Skeletal muscle tissue (tissue), 3 donors: ENCODE measurements at regions not wholly inside any gene's neighbourhood (a gene's known extent, or its start where the extent isn't known, plus 50 kb on each side); places are given as distances from the start of the nearest gene placed in this dataset.

ENCODE experiments used
- H3K27ac ChIP-seq: one replicate; pipeline ENCODE4 v1.7.0; 2013; ENCODE audit warnings: mild to moderate bottlenecking, low read depth, low read length, inconsistent platforms
- H3K27me3 ChIP-seq, 3 donors: one replicate each; pipeline ENCODE4 v1.7.0; 2013; ENCODE audit warnings: low read length in 3 of 3; ENCODE audit not compliant: control insufficient read depth in 3 of 3, insufficient read depth in 3 of 3
- H3K36me3 ChIP-seq, 3 donors: one replicate each; pipeline ENCODE4 v1.7.0; 2013; ENCODE audit warnings: low read length in 3 of 3; ENCODE audit not compliant: control insufficient read depth in 3 of 3, insufficient read depth in 3 of 3
- H3K4me1 ChIP-seq, 3 donors: one replicate each; pipeline ENCODE4 v1.7.0; 2013; ENCODE audit warnings: low read length in 3 of 3, mild to moderate bottlenecking in 3 of 3; ENCODE audit not compliant: control insufficient read depth in 3 of 3, insufficient read depth in 3 of 3
- H3K4me3 ChIP-seq, 3 donors: one replicate each; pipeline ENCODE4 v1.7.0; 2013; ENCODE audit warnings: low read length in 3 of 3
- H3K9ac ChIP-seq, 3 donors: one replicate each; pipeline ENCODE4 v1.7.0; 2013; ENCODE audit warnings: low read length in 3 of 3, mild to moderate bottlenecking in 3 of 3, moderate library complexity in 2 of 3, low read depth in 1 of 3
- H3K9me3 ChIP-seq, 3 donors: one replicate each; pipeline ENCODE4 v1.7.0; 2013; ENCODE audit warnings: low read length in 3 of 3; ENCODE audit not compliant: control insufficient read depth in 3 of 3
- donor health status: Osteomylitis.

- H3K27me3 ChIP-seq, result no peaks in the 10 kb centered on the region
- H3K4me1 ChIP-seq, result no peaks in the 10 kb centered on the region
- no peak overlapping the region for H3K9ac ChIP-seq
- H3K9me3 ChIP-seq, result no peaks in the 10 kb centered on the region
- H3K36me3 ChIP-seq, result no peaks in the 10 kb centered on the region
- no peak overlapping the region for H3K4me3 ChIP-seq
- H3K27ac ChIP-seq, result no peak overlapping the region
Measured at GRCh38 chr12:98007963-98008362, 507.4 kb upstream of the TMPO start.

GRCh38 chr12:98013560-98013959, 501.8 kb upstream of the TMPO start:
- H3K9ac ChIP-seq, result no peak overlapping the region
- no peaks in the 10 kb centered on the region for H3K36me3 ChIP-seq
- H3K4me3 ChIP-seq, result no peak overlapping the region
- no peaks in the 10 kb centered on the region for H3K27me3 ChIP-seq
- no peak overlapping the region for H3K27ac ChIP-seq
- H3K4me1 ChIP-seq, result no peaks in the 10 kb centered on the region
- peaks cover 0 to 1% (median 0%) of the 10 kb centered on the region in 3 donors for H3K9me3 ChIP-seq

GRCh38 chr12:98018836-98019235, 496.6 kb upstream of the TMPO start:
- H3K9me3 ChIP-seq, result no peaks in the 10 kb centered on the region
- no peak overlapping the region for H3K27ac ChIP-seq
- no peak overlapping the region for H3K4me3 ChIP-seq
- H3K4me1 ChIP-seq, result peaks cover 0 to 3% (median 0%) of the 10 kb centered on the region in 3 donors
- H3K9ac ChIP-seq, result no peak overlapping the region
- no peaks in the 10 kb centered on the region for H3K27me3 ChIP-seq
- no peaks in the 10 kb centered on the region for H3K36me3 ChIP-seq

- H3K9ac ChIP-seq, result no peak overlapping the region
Measured at GRCh38 chr12:98020376-98020775, 495.0 kb upstream of the TMPO start.

GRCh38 chr12:98022961-98023360, 492.4 kb upstream of the TMPO start:
- no peaks in the 10 kb centered on the region for H3K9me3 ChIP-seq
- H3K4me1 ChIP-seq, result peaks cover 0 to 3% (median 0%) of the 10 kb centered on the region in 3 donors
- H3K27ac ChIP-seq, result no peak overlapping the region
- no peaks in the 10 kb centered on the region for H3K27me3 ChIP-seq
- no peaks in the 10 kb centered on the region for H3K36me3 ChIP-seq
- no peak overlapping the region for H3K9ac ChIP-seq
- H3K4me3 ChIP-seq, result no peak overlapping the region

More at GRCh38 chr12:98020376-98020775, 495.0 kb upstream of the TMPO start:
- Histone ChIP-seq H3K4me3 (no peak overlapping the region), H3K36me3 (no peaks in the 10 kb centered on the region), H3K27ac (no peak overlapping the region), H3K27me3 (no peaks in the 10 kb centered on the region), H3K9me3 (no peaks in the 10 kb centered on the region), H3K4me1 (peaks cover 0 to 3% (median 0%) of the 10 kb centered on the region in 3 donors)

- no peak overlapping the region for H3K27ac ChIP-seq
Measured at GRCh38 chr12:98037401-98038140, 477.8 kb upstream of the TMPO start.

GRCh38 chr12:98042668-98043067, 472.7 kb upstream of the TMPO start:
- Histone ChIP-seq H3K4me1 (no peaks in the 10 kb centered on the region), H3K9ac (no peak overlapping the region), H3K36me3 (no peaks in the 10 kb centered on the region)

More at GRCh38 chr12:98037401-98038140, 477.8 kb upstream of the TMPO start:
- Histone ChIP-seq H3K36me3 (no peaks in the 10 kb centered on the region), H3K27me3 (no peaks in the 10 kb centered on the region), H3K4me3 (no peak overlapping the region), H3K9me3 (no peaks in the 10 kb centered on the region), H3K9ac (no peak overlapping the region), H3K4me1 (no peaks in the 10 kb centered on the region)

GRCh38 chr12:98045395-98045794, 470.0 kb upstream of the TMPO start:
- H3K4me1 ChIP-seq, result no peaks in the 10 kb centered on the region
- no peaks in the 10 kb centered on the region for H3K27me3 ChIP-seq
- H3K4me3 ChIP-seq, result no peak overlapping the region
- H3K36me3 ChIP-seq, result no peaks in the 10 kb centered on the region
- no peak overlapping the region for H3K9ac ChIP-seq
- H3K9me3 ChIP-seq, result no peaks in the 10 kb centered on the region
- H3K27ac ChIP-seq, result no peak overlapping the region

More at GRCh38 chr12:98042668-98043067, 472.7 kb upstream of the TMPO start:
- H3K27ac ChIP-seq, result no peak overlapping the region
- H3K27me3 ChIP-seq, result no peaks in the 10 kb centered on the region
- H3K4me3 ChIP-seq, result no peak overlapping the region
- H3K9me3 ChIP-seq, result no peaks in the 10 kb centered on the region

GRCh38 chr12:98048326-98048725, 467.1 kb upstream of the TMPO start:
- Histone ChIP-seq H3K27me3 (no peaks in the 10 kb centered on the region), H3K9ac (no peak overlapping the region), H3K9me3 (no peaks in the 10 kb centered on the region), H3K4me3 (no peak overlapping the region), H3K36me3 (no peaks in the 10 kb centered on the region), H3K27ac (no peak overlapping the region), H3K4me1 (no peaks in the 10 kb centered on the region)

GRCh38 chr12:98053202-98053601, 462.2 kb upstream of the TMPO start:
- Histone ChIP-seq H3K4me3 (no peak overlapping the region), H3K9ac (no peak overlapping the region), H3K27me3 (no peaks in the 10 kb centered on the region), H3K36me3 (no peaks in the 10 kb centered on the region), H3K9me3 (no peaks in the 10 kb centered on the region), H3K27ac (no peak overlapping the region), H3K4me1 (no peaks in the 10 kb centered on the region)
